BLaER1 (cell line): ENCODE measurements at regions not wholly inside any gene's neighbourhood (a gene's known extent, or its start where the extent isn't known, plus 50 kb on each side); places are given as distances from the start of the nearest gene placed in this dataset.

Source experiments
- H3K27ac ChIP-seq: shearing (Covaris generic); formaldehyde crosslinking; 2 replicates; pipeline ENCODE4 v1.8.1; 2022
- H3K27me3 ChIP-seq: shearing (Covaris generic); formaldehyde crosslinking; 2 replicates; pipeline ENCODE4 v1.8.1; 2022
- H3K36me3 ChIP-seq: shearing (Covaris generic); formaldehyde crosslinking; 2 replicates; pipeline ENCODE4 v1.8.1; 2022
- H3K4me1 ChIP-seq: shearing (Covaris generic); formaldehyde crosslinking; 2 replicates; pipeline ENCODE4 v1.8.1; 2022
- H3K4me2 ChIP-seq: shearing (Covaris generic); formaldehyde crosslinking; 2 replicates; pipeline ENCODE4 v1.8.1; 2022
- H3K4me3 ChIP-seq: shearing (Covaris generic); formaldehyde crosslinking; 2 replicates; pipeline ENCODE4 v1.8.1; 2022
- H3K9ac ChIP-seq: shearing (Covaris generic); formaldehyde crosslinking; 2 replicates; pipeline ENCODE4 v1.8.1; 2022
- H3K9me3 ChIP-seq: shearing (Covaris generic); formaldehyde crosslinking; 2 replicates; pipeline ENCODE4 v1.8.1; 2022
- H4K20me1 ChIP-seq: shearing (Covaris generic); formaldehyde crosslinking; 2 replicates; pipeline ENCODE4 v1.8.1; 2022
- Cebpa-rat ChIP-seq: shearing (Covaris generic); IDR thresholded peaks from 2 replicates; pipeline ENCODE4 v1.8.1; 2022

DNA sequence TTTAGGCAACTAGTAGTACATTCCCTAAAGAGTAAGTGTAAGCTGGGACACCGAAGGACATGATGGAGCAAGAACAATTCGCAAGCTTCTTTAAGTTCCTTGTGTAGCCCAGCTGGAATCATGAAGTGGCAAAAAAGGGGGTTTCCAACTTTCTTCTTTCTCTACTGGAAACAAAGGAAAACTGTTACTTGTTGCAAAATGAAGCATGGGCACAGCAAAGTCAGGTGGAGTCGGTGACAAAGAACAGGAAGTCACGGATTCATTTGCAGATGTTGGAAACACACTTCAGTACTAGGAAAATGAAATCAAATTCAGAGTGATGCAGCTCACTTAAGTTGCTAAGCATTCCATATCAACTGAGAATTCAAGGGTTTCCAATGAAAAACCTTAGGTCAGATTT lies 706.9 kb upstream of the STXBP6 start:
- Histone ChIP-seq H3K27me3 (no peaks in the 10 kb centered on the region), H3K4me1 (no peaks in the 10 kb centered on the region), H3K27ac (no peak overlapping the region), H3K4me3 (no peak overlapping the region), H3K9ac (no peak overlapping the region), H3K4me2 (no peak overlapping the region), H4K20me1 (no peaks in the 10 kb centered on the region), H3K9me3 (no peaks in the 10 kb centered on the region), H3K36me3 (no peaks in the 10 kb centered on the region)
- TF ChIP-seq Cebpa-rat: no peak

DNA sequence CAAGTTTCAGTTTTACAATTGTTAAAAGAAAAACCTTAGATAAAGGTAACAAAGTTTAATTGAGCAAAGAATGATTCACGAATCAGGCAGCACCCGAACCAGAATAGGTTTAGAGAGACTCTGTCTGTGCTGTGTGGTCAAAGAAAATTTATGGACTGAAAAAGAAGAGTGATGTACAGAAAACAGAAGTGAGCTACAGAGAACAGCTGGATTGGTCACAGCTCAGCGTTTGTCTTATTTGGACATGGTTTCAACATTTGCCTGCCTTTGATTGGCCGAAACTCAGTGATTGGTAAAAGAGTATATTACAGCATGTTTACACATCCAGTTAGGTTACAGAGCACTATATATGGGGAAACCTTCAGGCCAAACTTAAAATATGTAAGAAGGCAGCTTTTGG lies 703.2 kb upstream of the STXBP6 start:
- Histone ChIP-seq H3K9me3 (no peaks in the 10 kb centered on the region), H3K4me2 (no peak overlapping the region), H3K4me3 (no peak overlapping the region), H3K27ac (no peak overlapping the region), H3K4me1 (no peaks in the 10 kb centered on the region), H4K20me1 (no peaks in the 10 kb centered on the region), H3K9ac (no peak overlapping the region), H3K36me3 (no peaks in the 10 kb centered on the region), H3K27me3 (no peaks in the 10 kb centered on the region)
- no peak for TF ChIP-seq Cebpa-rat

DNA sequence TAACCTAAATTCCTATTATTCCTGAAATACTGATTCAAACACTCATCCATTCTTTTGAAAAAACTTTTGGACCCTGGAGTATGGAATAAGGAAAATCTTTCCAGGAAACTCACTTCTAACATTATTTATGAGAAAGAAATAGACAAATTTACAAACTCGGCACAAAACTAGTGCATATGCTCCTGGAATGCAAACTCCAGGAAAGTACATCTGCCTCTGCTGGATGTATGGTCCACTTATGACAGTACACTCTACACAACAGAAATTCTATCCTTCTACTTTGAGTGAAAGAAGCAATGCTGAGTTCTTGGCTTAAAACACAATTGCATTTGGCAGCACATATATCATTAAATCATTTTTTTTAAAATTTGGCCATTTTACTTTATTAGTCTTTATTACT lies 700.5 kb upstream of the STXBP6 start:
- Histone ChIP-seq H3K27me3 (no peaks in the 10 kb centered on the region), H4K20me1 (no peaks in the 10 kb centered on the region), H3K9me3 (no peaks in the 10 kb centered on the region), H3K9ac (no peak overlapping the region), H3K4me1 (no peaks in the 10 kb centered on the region), H3K4me3 (no peak overlapping the region), H3K4me2 (no peak overlapping the region), H3K36me3 (no peaks in the 10 kb centered on the region), H3K27ac (no peak overlapping the region)
- no peak for TF ChIP-seq Cebpa-rat
